ENCODE measurements at regions not wholly inside any gene's neighbourhood (a gene's known extent, or its start where the extent isn't known, plus 50 kb on each side); places are given as distances from the start of the nearest gene placed in this dataset.

DNA sequence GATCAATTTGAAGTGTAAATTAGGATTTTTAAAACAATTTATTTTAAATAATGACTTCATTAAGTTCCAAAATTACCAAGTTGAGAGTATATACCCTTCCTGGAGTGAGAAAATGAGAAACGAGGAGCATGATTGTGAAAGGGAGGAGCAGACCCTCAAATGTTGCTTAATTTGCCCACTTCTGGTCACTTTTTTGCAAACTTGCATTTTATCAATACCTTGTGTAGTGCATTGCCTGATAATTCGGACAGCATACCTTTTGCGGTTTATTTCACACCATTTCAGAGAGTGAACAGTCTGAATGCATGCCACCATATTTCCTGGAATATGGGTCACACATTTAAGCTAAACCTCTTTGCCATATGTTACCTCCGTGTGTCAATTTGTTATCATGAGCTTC is 669.7 kb downstream of the RNF144A start:
- no peak overlapping the region for H3K4me3 ChIP-seq (ENCODE audit: low read length, poor library complexity, severe bottlenecking)
- H3K9ac ChIP-seq (ENCODE audit: low read depth, low read length, poor library complexity, severe bottlenecking): no peak overlapping the region
- H3K9me3 ChIP-seq (ENCODE audit: insufficient read depth, low read depth, low read length): no peaks in the 10 kb centered on the region
- no peaks in the 10 kb centered on the region for H3K36me3 ChIP-seq (ENCODE audit: insufficient read depth, low read length)
- no peaks in the 10 kb centered on the region for H3F3A ChIP-seq (ENCODE audit: low read depth)
- TF ChIP-seq CTCF (conservative IDR thresholded peaks at IDR 0.05; ENCODE audit: low read length) (no peak), EZH2phosphoT487 (IDR thresholded peaks at IDR 0.05; ENCODE audit: borderline replicate concordance) (no peak)
- no peak overlapping the region for H3K4me2 ChIP-seq (ENCODE audit: low read depth, low read length, poor library complexity, severe bottlenecking)
- no peak overlapping the region for H2AFZ ChIP-seq (ENCODE audit: low read length)
- H3K79me2 ChIP-seq (ENCODE audit: insufficient read depth, low read length): no peaks in the 10 kb centered on the region
- H3K9me2 ChIP-seq (replicated peaks; ENCODE audit: low read depth, low read length): no peaks in the 10 kb centered on the region
- H3K27me3 ChIP-seq (ENCODE audit: insufficient read depth, low read length, poor library complexity, severe bottlenecking): no peaks in the 10 kb centered on the region
- no peaks in the 10 kb centered on the region for H3K4me1 ChIP-seq (ENCODE audit: insufficient read depth, low read length, poor library complexity, severe bottlenecking)
- no peaks in the 10 kb centered on the region for H4K20me1 ChIP-seq (ENCODE audit: insufficient read depth, low read length, poor library complexity, severe bottlenecking)

- H3K9me2 ChIP-seq (replicated peaks; ENCODE audit: low read depth, low read length): no peaks in the 10 kb centered on the region
- H3K27me3 ChIP-seq (ENCODE audit: insufficient read depth, low read length, poor library complexity, severe bottlenecking): no peaks in the 10 kb centered on the region
- no peaks in the 10 kb centered on the region for H4K20me1 ChIP-seq (ENCODE audit: insufficient read depth, low read length, poor library complexity, severe bottlenecking)
- no peaks in the 10 kb centered on the region for H3K36me3 ChIP-seq (ENCODE audit: insufficient read depth, low read length)
- TF ChIP-seq CTCF (conservative IDR thresholded peaks at IDR 0.05; ENCODE audit: low read length): no peak
- TF ChIP-seq EZH2phosphoT487 (IDR thresholded peaks at IDR 0.05; ENCODE audit: borderline replicate concordance): no peak
- H3K9ac ChIP-seq (ENCODE audit: low read depth, low read length, poor library complexity, severe bottlenecking): no peak overlapping the region
- H3K79me2 ChIP-seq (ENCODE audit: insufficient read depth, low read length): no peaks in the 10 kb centered on the region
- H3K4me2 ChIP-seq (ENCODE audit: low read depth, low read length, poor library complexity, severe bottlenecking): no peak overlapping the region
- no peaks in the 10 kb centered on the region for H3K9me3 ChIP-seq (ENCODE audit: insufficient read depth, low read depth, low read length)
- H3F3A ChIP-seq (ENCODE audit: low read depth): no peaks in the 10 kb centered on the region
- H3K4me1 ChIP-seq (ENCODE audit: insufficient read depth, low read length, poor library complexity, severe bottlenecking): no peaks in the 10 kb centered on the region
- H2AFZ ChIP-seq (ENCODE audit: low read length): no peak overlapping the region
- no peak overlapping the region for H3K4me3 ChIP-seq (ENCODE audit: low read length, poor library complexity, severe bottlenecking)
Observed at GRCh38 chr2:7588295-7588694, 671.1 kb downstream of the RNF144A start.

DNA sequence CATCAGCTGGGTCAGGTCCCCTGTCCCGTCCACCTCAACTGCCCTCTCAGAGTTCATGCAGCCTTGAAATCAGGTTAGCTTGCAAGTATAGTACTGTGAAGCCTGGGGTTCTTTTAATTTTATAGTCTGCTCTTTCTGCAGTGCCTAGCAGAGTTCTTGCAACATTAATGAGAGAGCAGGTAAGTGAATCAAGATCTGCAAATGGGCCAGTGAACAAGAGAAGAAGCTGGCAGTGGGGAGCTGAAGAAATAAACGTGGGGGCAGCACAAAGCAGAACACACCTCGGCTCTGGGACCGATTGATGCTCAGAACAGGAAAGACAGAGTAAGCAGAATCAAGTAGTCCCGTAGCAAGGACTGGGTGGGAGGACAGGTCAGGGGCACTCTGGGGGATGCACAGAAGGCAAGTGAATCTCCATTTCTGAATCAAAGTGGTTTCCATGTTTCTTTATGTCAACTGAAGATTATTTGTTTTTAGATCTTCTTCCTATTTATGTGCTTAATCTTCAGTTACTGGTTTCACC is 675.5 kb downstream of the RNF144A start:
- H3K9me2 ChIP-seq (replicated peaks; ENCODE audit: low read depth, low read length): no peaks in the 10 kb centered on the region
- H3K9me3 ChIP-seq (ENCODE audit: insufficient read depth, low read depth, low read length): no peaks in the 10 kb centered on the region
- H3K4me2 ChIP-seq (ENCODE audit: low read depth, low read length, poor library complexity, severe bottlenecking): no peak overlapping the region
- no peaks in the 10 kb centered on the region for H3K36me3 ChIP-seq (ENCODE audit: insufficient read depth, low read length)
- H2AFZ ChIP-seq (ENCODE audit: low read length): no peak overlapping the region
- no peak overlapping the region for H3K4me3 ChIP-seq (ENCODE audit: low read length, poor library complexity, severe bottlenecking)
- H3K4me1 ChIP-seq (ENCODE audit: insufficient read depth, low read length, poor library complexity, severe bottlenecking): no peaks in the 10 kb centered on the region
- no peak overlapping the region for H3K9ac ChIP-seq (ENCODE audit: low read depth, low read length, poor library complexity, severe bottlenecking)
- TF ChIP-seq CTCF (conservative IDR thresholded peaks at IDR 0.05; ENCODE audit: low read length): no peak
- no peak for TF ChIP-seq EZH2phosphoT487 (IDR thresholded peaks at IDR 0.05; ENCODE audit: borderline replicate concordance)
- no peaks in the 10 kb centered on the region for H3F3A ChIP-seq (ENCODE audit: low read depth)
- no peaks in the 10 kb centered on the region for H4K20me1 ChIP-seq (ENCODE audit: insufficient read depth, low read length, poor library complexity, severe bottlenecking)
- H3K79me2 ChIP-seq (ENCODE audit: insufficient read depth, low read length): no peaks in the 10 kb centered on the region
- no peaks in the 10 kb centered on the region for H3K27me3 ChIP-seq (ENCODE audit: insufficient read depth, low read length, poor library complexity, severe bottlenecking)

Measured in Loucy (cell line).